HG03025 (cell line): ENCODE measurements at regions not wholly inside any gene's neighbourhood (a gene's known extent, or its start where the extent isn't known, plus 50 kb on each side); places are given as distances from the start of the nearest gene placed in this dataset.

Source experiments
- ATAC-seq: cut with Tn5 transposase; IDR thresholded peaks from one replicate; pipeline ENCODE4 v1.9.1; 2021; ENCODE audit warnings: mild to moderate bottlenecking, moderate library complexity; ENCODE audit not compliant: unreplicated experiment, low FRiP score

DNA sequence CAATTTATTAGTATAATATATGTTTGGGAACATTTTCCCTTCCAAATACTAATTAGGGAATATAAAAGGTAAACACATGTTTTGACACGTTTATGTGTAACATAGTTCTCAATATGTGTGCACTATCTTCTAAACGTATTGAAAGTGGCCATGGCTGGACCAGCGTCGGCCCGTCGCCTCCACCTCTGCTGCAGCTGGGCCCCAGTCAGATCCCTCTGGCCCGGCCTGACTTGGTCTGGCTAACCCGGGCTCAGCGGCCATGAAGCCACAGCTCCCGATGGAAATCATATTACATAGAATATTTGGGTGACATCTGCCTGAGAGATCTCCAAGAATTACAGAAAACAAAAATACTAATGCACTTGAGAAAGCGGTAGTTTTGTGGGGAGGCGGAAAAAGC is 474.4 kb upstream of the CDH2 start:
- ATAC-seq = no peak

- no peak for ATAC-seq
Measured at GRCh38 chr18:28650860-28651259, 473.9 kb upstream of the CDH2 start.

DNA sequence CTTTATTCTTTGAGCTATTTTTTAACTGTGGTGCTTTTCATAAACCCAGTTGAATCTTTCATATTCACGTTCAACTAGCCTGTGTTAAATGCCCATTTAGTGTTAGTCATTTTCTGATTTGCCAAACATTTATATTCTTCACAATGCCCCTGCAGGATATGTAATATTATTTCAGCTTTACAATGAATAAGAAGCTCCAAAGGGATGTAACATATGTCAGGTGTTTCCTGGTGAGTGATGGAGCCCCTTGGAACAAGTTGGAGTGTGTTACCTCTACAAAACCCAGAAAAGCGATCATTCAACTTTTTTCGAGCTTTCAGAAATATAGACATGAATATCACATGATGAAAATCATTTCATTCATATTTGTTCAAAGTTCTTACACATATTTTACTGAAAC is 471.0 kb upstream of the CDH2 start:
- ATAC-seq = no peak

- ATAC-seq = no peak
Measured at GRCh38 chr18:28637897-28638296, 461.0 kb upstream of the CDH2 start.

DNA sequence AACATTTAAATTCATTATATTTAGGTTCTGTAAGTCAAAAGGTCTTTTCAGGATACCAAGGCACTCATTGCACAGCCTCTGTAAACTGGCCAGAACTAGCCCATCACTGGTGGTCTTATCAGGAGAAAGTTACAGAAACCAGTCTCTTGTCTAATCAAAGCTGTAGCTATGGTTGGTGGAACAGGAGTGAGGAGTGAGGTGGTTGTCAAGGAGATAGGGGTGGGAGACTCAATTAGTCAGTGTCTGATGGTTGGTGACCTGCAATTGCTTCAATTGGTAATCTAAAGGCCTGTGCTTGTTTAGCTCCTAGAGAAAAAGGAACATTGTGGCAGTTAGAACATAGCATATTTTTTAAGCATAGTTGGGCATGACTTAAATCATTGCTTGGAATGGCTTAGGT is 458.6 kb upstream of the CDH2 start:
- ATAC-seq = no peak

- ATAC-seq = no peak
Measured at GRCh38 chr18:28626756-28627155, 449.8 kb upstream of the CDH2 start.

- no peak for ATAC-seq
Measured at GRCh38 chr18:28607991-28608390, 431.1 kb upstream of the CDH2 start.

- ATAC-seq = no peak
Measured at GRCh38 chr18:28606686-28607085, 429.8 kb upstream of the CDH2 start.

GRCh38 chr18:28602391-28602790 is 425.5 kb upstream of the CDH2 start:
- ATAC-seq = no peak

GRCh38 chr18:28594034-28594433 is 417.1 kb upstream of the CDH2 start:
- no peak for ATAC-seq

- no peak for ATAC-seq
Measured at GRCh38 chr18:28588884-28589549, 412.1 kb upstream of the CDH2 start.

GRCh38 chr18:28584731-28585130 is 407.8 kb upstream of the CDH2 start:
- ATAC-seq = no peak

DNA sequence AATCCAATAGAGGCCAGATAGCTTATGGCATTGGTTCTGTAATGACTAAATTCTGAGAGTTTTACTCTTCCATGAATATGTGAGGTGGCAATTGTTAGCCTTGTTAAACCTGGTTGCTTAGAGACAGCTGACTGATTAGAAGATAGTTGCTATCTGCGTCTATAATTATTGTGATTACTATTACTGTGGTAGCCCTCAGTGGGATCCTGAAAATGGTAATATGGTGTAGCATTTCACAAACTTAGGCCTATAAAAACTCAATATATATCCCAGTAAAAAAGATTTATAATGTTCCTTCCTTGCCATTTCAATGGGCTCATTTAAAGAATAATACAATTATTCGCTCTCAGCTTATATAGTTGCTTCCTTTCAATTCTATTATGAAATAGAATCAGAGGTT is 405.8 kb upstream of the CDH2 start:
- ATAC-seq = no peak

- ATAC-seq = no peak
Measured at GRCh38 chr18:28581521-28582071, 404.7 kb upstream of the CDH2 start.

DNA sequence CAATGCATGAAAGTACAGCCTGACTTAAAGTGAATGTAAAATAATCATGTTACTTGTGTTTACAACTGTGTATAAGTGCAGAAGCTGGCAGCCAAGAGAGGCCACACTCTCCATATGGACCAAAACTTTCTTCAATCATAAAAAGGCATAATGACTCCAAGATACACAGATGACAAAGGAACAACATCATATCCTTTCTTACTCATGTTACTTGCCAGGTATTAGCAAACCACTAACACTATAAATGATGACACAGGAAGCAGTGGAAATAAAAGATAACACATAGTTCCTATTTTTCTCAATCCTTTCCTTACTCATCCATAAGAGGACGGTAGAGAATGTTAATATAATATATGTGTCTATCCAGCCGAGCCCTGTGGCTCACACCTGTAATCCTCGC is 400.0 kb upstream of the CDH2 start:
- ATAC-seq = no peak

- ATAC-seq = no peak
Measured at GRCh38 chr18:28575123-28575522, 398.2 kb upstream of the CDH2 start.

- no peak for ATAC-seq
Measured at GRCh38 chr18:28574175-28574574, 397.2 kb upstream of the CDH2 start.

DNA sequence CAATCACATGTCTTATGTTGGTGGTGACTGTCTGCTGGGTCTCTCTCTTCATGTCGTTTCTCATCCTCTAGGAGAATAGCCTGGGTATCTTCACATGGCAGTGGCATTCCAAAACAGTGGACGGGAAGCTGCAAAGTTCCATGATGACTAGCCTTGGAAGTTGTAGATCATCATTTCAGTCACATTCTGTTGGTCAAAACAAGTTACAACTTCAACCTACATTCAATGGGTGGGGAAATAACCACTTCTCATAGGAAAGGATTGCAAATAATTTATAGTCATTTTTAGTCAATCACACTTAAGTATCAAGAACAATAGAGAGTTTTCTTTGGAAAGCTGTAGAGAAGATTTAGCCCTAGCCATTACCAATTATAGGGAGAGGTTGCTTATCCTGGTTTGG is 395.0 kb upstream of the CDH2 start:
- ATAC-seq = no peak

DNA sequence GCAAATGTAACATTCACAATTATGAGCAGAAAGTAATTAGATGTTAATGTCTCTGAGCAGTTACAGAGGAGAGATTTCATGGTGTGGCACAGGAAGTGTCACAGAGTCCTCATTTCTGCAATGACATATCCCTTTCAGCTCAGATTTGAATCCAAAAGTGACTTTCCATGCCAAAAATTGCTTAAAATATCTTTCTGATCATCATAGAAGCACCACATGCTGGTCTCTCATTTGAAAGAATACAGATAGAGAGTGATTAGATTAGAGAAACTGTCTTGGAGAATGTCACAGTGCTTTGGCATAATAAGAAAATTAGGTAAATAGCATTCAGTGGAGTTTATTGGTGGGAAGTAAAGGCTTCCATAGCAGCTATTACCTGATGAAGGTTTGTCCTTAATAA is 383.4 kb upstream of the CDH2 start:
- no peak for ATAC-seq

GRCh38 chr18:28559511-28559910 is 382.6 kb upstream of the CDH2 start:
- no peak for ATAC-seq

- no peak for ATAC-seq
Measured at GRCh38 chr18:28541934-28542333, 365.0 kb upstream of the CDH2 start.

DNA sequence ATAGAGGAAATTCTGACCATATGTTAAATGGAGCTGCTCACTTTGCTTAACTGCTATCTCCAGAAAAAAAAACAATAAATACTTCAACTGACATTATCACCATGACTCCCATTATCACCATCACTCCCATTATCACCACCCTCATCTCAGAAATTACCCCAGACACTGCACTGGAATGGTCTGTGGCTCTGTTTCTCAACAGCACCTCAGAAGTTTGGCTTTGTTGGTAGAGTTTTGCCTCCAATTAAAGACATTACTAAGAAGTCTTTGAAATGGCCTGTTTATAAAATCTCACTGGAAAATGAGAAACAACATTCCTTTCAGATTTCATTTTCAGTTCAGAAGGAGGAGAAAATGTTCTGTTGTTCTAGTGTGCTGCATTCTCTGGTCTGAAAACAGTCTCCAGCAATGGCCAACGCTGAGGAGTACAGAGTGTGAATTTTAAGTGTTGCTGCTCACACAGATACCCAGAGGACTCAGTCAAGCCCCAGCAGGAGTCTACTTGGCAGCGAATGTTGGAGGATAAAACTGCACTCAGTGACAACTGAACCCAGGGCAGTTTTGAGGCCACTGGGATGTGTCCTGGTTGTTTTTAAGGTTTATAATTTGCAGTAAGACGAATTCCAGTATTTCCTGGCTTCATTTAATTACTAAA is 364.5 kb upstream of the CDH2 start:
- no peak for ATAC-seq
